GM23248 (cell line): ENCODE measurements at regions not wholly inside any gene's neighbourhood (a gene's known extent, or its start where the extent isn't known, plus 50 kb on each side); places are given as distances from the start of the nearest gene placed in this dataset.

Experiments used
- EZH2 ChIP-seq: fragments of 200-600 bp; sonication (generic); IDR thresholded peaks from 2 replicates; pipeline ENCODE4 v1.6.1; 2018; ENCODE audit warnings: antibody characterized with exemption, mild to moderate bottlenecking; ENCODE audit not compliant: insufficient read depth, poor library complexity, severe bottlenecking
- EZH2phosphoT487 ChIP-seq: fragments of 200-600 bp; sonication (generic); IDR thresholded peaks from 2 replicates; pipeline ENCODE4 v1.6.1; 2018; ENCODE audit warnings: antibody characterized with exemption, moderate library complexity, mild to moderate bottlenecking, low read depth; ENCODE audit not compliant: insufficient read depth

GRCh38 chr12:46602474-46602873, 223.3 kb downstream of the SLC38A4 start:
- TF ChIP-seq EZH2: no peak
- no peak for TF ChIP-seq EZH2phosphoT487
